H7 (cell line): ENCODE measurements at regions not wholly inside any gene's neighbourhood (a gene's known extent, or its start where the extent isn't known, plus 50 kb on each side); places are given as distances from the start of the nearest gene placed in this dataset.
"Not testable (repeated sequence)": the region's sequence is repeated elsewhere in the genome, so short reads cannot be mapped to it uniquely, and the experiment has no call there.

Experiments
- DNase-seq: peaks from one replicate; pipeline ENCODE4 v3.0.0; 2012
- H3K27me3 ChIP-seq: 2 replicates; pipeline ENCODE4 v1.6.0; 2011; ENCODE audit warnings: mild to moderate bottlenecking, low read length; ENCODE audit not compliant: control insufficient read depth, insufficient read depth
- H3K36me3 ChIP-seq: replicated peaks from 2 replicates; pipeline ENCODE4 v1.5.1; 2011; ENCODE audit warnings: low read length; ENCODE audit not compliant: control insufficient read depth, insufficient read depth
- H3K4me3 ChIP-seq: 2 replicates; pipeline ENCODE4 v1.5.1; 2011; ENCODE audit warnings: low read depth, mild to moderate bottlenecking, control low read depth, low read length, moderate library complexity; ENCODE audit not compliant: insufficient read depth

- not testable (repeated sequence) for H3K36me3 ChIP-seq, H3K4me3 ChIP-seq, DNase-seq, H3K27me3 ChIP-seq
Observed at GRCh38 chr2:242165115-242165514, 295.6 kb downstream of the RTP5 start.

- not testable (repeated sequence) for DNase-seq, H3K27me3 ChIP-seq, H3K4me3 ChIP-seq, H3K36me3 ChIP-seq
Observed at GRCh38 chr2:242171290-242171689, 301.8 kb downstream of the RTP5 start.
